Caki2 (cell line): ENCODE measurements at regions not wholly inside any gene's neighbourhood (a gene's known extent, or its start where the extent isn't known, plus 50 kb on each side); places are given as distances from the start of the nearest gene placed in this dataset.

ENCODE experiments used
- DNase-seq: peaks from one replicate; pipeline ENCODE4 v3.0.0-alpha.2; 2015; ENCODE audit warnings: low read depth
- in situ Hi-C: cut with HindIII; loops from 2 replicates; pipeline ENCODE4 v1.10.0; 2016; ENCODE audit warnings: low sequenced_read_pairs, low pct_unique_long_range_greater_than_20kb, mixed read lengths

- no peak for DNase-seq
- in situ Hi-C loops = no loop called here
These were observed 62.2 kb upstream of the NXPH2 start for GRCh38 chr2:138842341-138842740.

DNA sequence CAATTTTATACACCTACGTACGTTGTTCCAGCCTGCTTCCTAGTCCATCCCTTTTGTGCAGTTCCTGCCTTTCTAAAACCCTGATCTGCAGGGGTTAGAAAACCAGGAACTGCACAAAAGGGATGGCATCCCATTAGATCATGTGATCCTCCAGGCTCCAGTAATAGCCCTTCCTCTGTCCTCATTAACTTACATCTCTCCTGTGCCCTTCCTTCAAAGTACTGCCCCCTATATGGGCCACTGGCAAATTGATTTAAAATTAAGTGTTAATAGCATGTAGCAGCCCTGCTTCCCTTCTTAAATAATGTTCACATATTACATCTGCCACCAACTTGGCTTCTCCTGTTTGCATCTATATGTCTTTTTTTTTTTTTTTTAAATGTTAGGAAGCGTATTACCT, 61.3 kb upstream of the NXPH2 start:
- in situ Hi-C loops = no loop called here

GRCh38 chr2:138838851-138839620, 58.8 kb upstream of the NXPH2 start:
- no peak for DNase-seq
- in situ Hi-C loops = no loop called here

More for the DNA sequence above, 61.3 kb upstream of the NXPH2 start:
- no peak for DNase-seq

GRCh38 chr2:138831691-138832090, 51.5 kb upstream of the NXPH2 start:
- in situ Hi-C loops = no loop called here
- DNase-seq = no peak

- in situ Hi-C loops = no loop called here
- no peak for DNase-seq
These were observed 51.0 kb upstream of the NXPH2 start for GRCh38 chr2:138831154-138831553.

- no peak for DNase-seq
- in situ Hi-C loops = no loop called here
These were observed 50.4 kb upstream of the NXPH2 start for GRCh38 chr2:138830547-138830946.
